ENCODE measurements at regions not wholly inside any gene's neighbourhood (a gene's known extent, or its start where the extent isn't known, plus 50 kb on each side); places are given as distances from the start of the nearest gene placed in this dataset.

- TF ChIP-seq ZNF274 (IDR thresholded peaks at IDR 0.05; ENCODE audit: low read depth, low read length), result no peak
- TF ChIP-seq SUZ12 (IDR thresholded peaks at IDR 0.05; ENCODE audit: extremely low read depth, insufficient read depth, insufficient read length), result no peak
- TF ChIP-seq YY1 (IDR thresholded peaks at IDR 0.05; ENCODE audit: insufficient read depth, insufficient read length), result no peak
- Histone ChIP-seq H3K4me1 (ENCODE audit: insufficient read depth, insufficient read length) (no peaks in the 10 kb centered on the region), H3K4me3 (ENCODE audit: insufficient read length, low read depth) (no peak overlapping the region), H3K9me3 (ENCODE audit: insufficient read depth, low read length) (peaks cover 13% of the 10 kb centered on the region; the same call in 1 of the 2 replicates), H3K9ac (ENCODE audit: insufficient read length, low read depth) (no peak overlapping the region), H3K27me3 (ENCODE audit: insufficient read depth, insufficient read length) (no peaks in the 10 kb centered on the region), H3K36me3 (ENCODE audit: insufficient read depth, insufficient read length, low read length) (no peaks in the 10 kb centered on the region)
- no peak for DNase-seq (ENCODE audit: low read depth, low spot score)
These were observed 464.2 kb downstream of the MED13L start for GRCh38 chr12:115813256-115813655.

GRCh38 chr12:115811929-115812328, 465.6 kb downstream of the MED13L start:
- Histone ChIP-seq H3K4me1 (ENCODE audit: insufficient read depth, insufficient read length) (no peaks in the 10 kb centered on the region), H3K4me3 (ENCODE audit: insufficient read length, low read depth) (no peak overlapping the region), H3K27me3 (ENCODE audit: insufficient read depth, insufficient read length) (no peaks in the 10 kb centered on the region), H3K9me3 (ENCODE audit: insufficient read depth, low read length) (peaks cover 13% of the 10 kb centered on the region; the same call in 1 of the 2 replicates), H3K36me3 (ENCODE audit: insufficient read depth, insufficient read length, low read length) (no peaks in the 10 kb centered on the region), H3K9ac (ENCODE audit: insufficient read length, low read depth) (no peak overlapping the region)
- DNase-seq (ENCODE audit: low read depth, low spot score), result no peak
- TF ChIP-seq ZNF274 (IDR thresholded peaks at IDR 0.05; ENCODE audit: low read depth, low read length), result no peak
- TF ChIP-seq YY1 (IDR thresholded peaks at IDR 0.05; ENCODE audit: insufficient read depth, insufficient read length), result no peak

- H3K4me1 ChIP-seq (ENCODE audit: insufficient read depth, insufficient read length), result no peaks in the 10 kb centered on the region
- H3K36me3 ChIP-seq (ENCODE audit: insufficient read depth, insufficient read length, low read length), result no peaks in the 10 kb centered on the region
- H3K9me3 ChIP-seq (ENCODE audit: insufficient read depth, low read length), result peaks cover 13% of the 10 kb centered on the region; the same call in 1 of the 2 replicates
- TF ChIP-seq ZNF274 (IDR thresholded peaks at IDR 0.05; ENCODE audit: low read depth, low read length), result no peak
- no peak for TF ChIP-seq YY1 (IDR thresholded peaks at IDR 0.05; ENCODE audit: insufficient read depth, insufficient read length)
- no peak for TF ChIP-seq SUZ12 (IDR thresholded peaks at IDR 0.05; ENCODE audit: extremely low read depth, insufficient read depth, insufficient read length)
- H3K4me3 ChIP-seq (ENCODE audit: insufficient read length, low read depth), result no peak overlapping the region
- H3K27me3 ChIP-seq (ENCODE audit: insufficient read depth, insufficient read length), result no peaks in the 10 kb centered on the region
- no peak overlapping the region for H3K9ac ChIP-seq (ENCODE audit: insufficient read length, low read depth)
- no peak for DNase-seq (ENCODE audit: low read depth, low spot score)
These were observed 466.4 kb downstream of the MED13L start for GRCh38 chr12:115811045-115811444.

GRCh38 chr12:115810122-115810901, 467.2 kb downstream of the MED13L start:
- DNase-seq (ENCODE audit: low read depth, low spot score), result no peak
- Histone ChIP-seq H3K9me3 (ENCODE audit: insufficient read depth, low read length) (peaks cover 13% of the 10 kb centered on the region; the same call in 1 of the 2 replicates), H3K36me3 (ENCODE audit: insufficient read depth, insufficient read length, low read length) (no peaks in the 10 kb centered on the region), H3K9ac (ENCODE audit: insufficient read length, low read depth) (no peak overlapping the region), H3K27me3 (ENCODE audit: insufficient read depth, insufficient read length) (no peaks in the 10 kb centered on the region), H3K4me3 (ENCODE audit: insufficient read length, low read depth) (no peak overlapping the region), H3K4me1 (ENCODE audit: insufficient read depth, insufficient read length) (no peaks in the 10 kb centered on the region)
- TF ChIP-seq YY1 (IDR thresholded peaks at IDR 0.05; ENCODE audit: insufficient read depth, insufficient read length), result no peak
- no peak for TF ChIP-seq SUZ12 (IDR thresholded peaks at IDR 0.05; ENCODE audit: extremely low read depth, insufficient read depth, insufficient read length)
- no peak for TF ChIP-seq ZNF274 (IDR thresholded peaks at IDR 0.05; ENCODE audit: low read depth, low read length)

- DNase-seq (ENCODE audit: low read depth, low spot score), result no peak
- Histone ChIP-seq H3K4me1 (ENCODE audit: insufficient read depth, insufficient read length) (no peaks in the 10 kb centered on the region), H3K9me3 (ENCODE audit: insufficient read depth, low read length) (no peaks in the 10 kb centered on the region), H3K9ac (ENCODE audit: insufficient read length, low read depth) (no peak overlapping the region), H3K27me3 (ENCODE audit: insufficient read depth, insufficient read length) (no peaks in the 10 kb centered on the region), H3K36me3 (ENCODE audit: insufficient read depth, insufficient read length, low read length) (no peaks in the 10 kb centered on the region), H3K4me3 (ENCODE audit: insufficient read length, low read depth) (no peak overlapping the region)
- no peak for TF ChIP-seq YY1 (IDR thresholded peaks at IDR 0.05; ENCODE audit: insufficient read depth, insufficient read length)
- TF ChIP-seq ZNF274 (IDR thresholded peaks at IDR 0.05; ENCODE audit: low read depth, low read length), result no peak
- no peak for TF ChIP-seq SUZ12 (IDR thresholded peaks at IDR 0.05; ENCODE audit: extremely low read depth, insufficient read depth, insufficient read length)
These were observed 471.5 kb downstream of the MED13L start for GRCh38 chr12:115806000-115806399.

GRCh38 chr12:115802767-115803166, 474.7 kb downstream of the MED13L start:
- DNase-seq (ENCODE audit: low read depth, low spot score), result no peak
- H3K9ac ChIP-seq (ENCODE audit: insufficient read length, low read depth), result no peak overlapping the region
- no peak for TF ChIP-seq SUZ12 (IDR thresholded peaks at IDR 0.05; ENCODE audit: extremely low read depth, insufficient read depth, insufficient read length)
- TF ChIP-seq ZNF274 (IDR thresholded peaks at IDR 0.05; ENCODE audit: low read depth, low read length), result no peak
- no peak for TF ChIP-seq YY1 (IDR thresholded peaks at IDR 0.05; ENCODE audit: insufficient read depth, insufficient read length)
- no peaks in the 10 kb centered on the region for H3K27me3 ChIP-seq (ENCODE audit: insufficient read depth, insufficient read length)
- H3K9me3 ChIP-seq (ENCODE audit: insufficient read depth, low read length), result no peaks in the 10 kb centered on the region
- no peak overlapping the region for H3K4me3 ChIP-seq (ENCODE audit: insufficient read length, low read depth)
- no peaks in the 10 kb centered on the region for H3K4me1 ChIP-seq (ENCODE audit: insufficient read depth, insufficient read length)
- H3K36me3 ChIP-seq (ENCODE audit: insufficient read depth, insufficient read length, low read length), result no peaks in the 10 kb centered on the region

GRCh38 chr12:115801871-115802270, 475.6 kb downstream of the MED13L start:
- no peak for DNase-seq (ENCODE audit: low read depth, low spot score)
- Histone ChIP-seq H3K9me3 (ENCODE audit: insufficient read depth, low read length) (no peaks in the 10 kb centered on the region), H3K36me3 (ENCODE audit: insufficient read depth, insufficient read length, low read length) (no peaks in the 10 kb centered on the region), H3K9ac (ENCODE audit: insufficient read length, low read depth) (no peak overlapping the region), H3K4me1 (ENCODE audit: insufficient read depth, insufficient read length) (no peaks in the 10 kb centered on the region), H3K4me3 (ENCODE audit: insufficient read length, low read depth) (no peak overlapping the region), H3K27me3 (ENCODE audit: insufficient read depth, insufficient read length) (no peaks in the 10 kb centered on the region)
- TF ChIP-seq ZNF274 (IDR thresholded peaks at IDR 0.05; ENCODE audit: low read depth, low read length) (no peak), SUZ12 (IDR thresholded peaks at IDR 0.05; ENCODE audit: extremely low read depth, insufficient read depth, insufficient read length) (no peak), YY1 (IDR thresholded peaks at IDR 0.05; ENCODE audit: insufficient read depth, insufficient read length) (no peak)

Data from NT2/D1 (cell line).